ENCODE measurements at regions not wholly inside any gene's neighbourhood (a gene's known extent, or its start where the extent isn't known, plus 50 kb on each side); places are given as distances from the start of the nearest gene placed in this dataset.

GRCh38 chr1:106278716-106279115 is 777.8 kb upstream of the PRMT6 start:
- no peak for TF ChIP-seq CTCF (IDR thresholded peaks at IDR 0.05; ENCODE audit: insufficient read depth, low read length, poor library complexity, severe bottlenecking)
- DNase-seq (ENCODE audit: low read depth): no peak

GRCh38 chr1:106289265-106289928 is 767.1 kb upstream of the PRMT6 start:
- no peak for DNase-seq (ENCODE audit: low read depth)
- no peaks in the 10 kb centered on the region for H3K36me3 ChIP-seq (ENCODE audit: control insufficient read depth, insufficient read depth, low read length)
- TF ChIP-seq CTCF (IDR thresholded peaks at IDR 0.05; ENCODE audit: insufficient read depth, low read length, poor library complexity, severe bottlenecking): no peak
- no peaks in the 10 kb centered on the region for H3K27me3 ChIP-seq (ENCODE audit: control insufficient read depth, insufficient read depth, low read length)
- no peak overlapping the region for H3K4me3 ChIP-seq (ENCODE audit: low read depth, low read length)

More at GRCh38 chr1:106278716-106279115, 777.8 kb upstream of the PRMT6 start:
- Histone ChIP-seq H3K36me3 (ENCODE audit: control insufficient read depth, insufficient read depth, low read length) (no peaks in the 10 kb centered on the region), H3K27me3 (ENCODE audit: control insufficient read depth, insufficient read depth, low read length) (no peaks in the 10 kb centered on the region), H3K4me3 (ENCODE audit: low read depth, low read length) (no peak overlapping the region)

GRCh38 chr1:106290805-106291501 is 765.5 kb upstream of the PRMT6 start:
- no peak for TF ChIP-seq CTCF (IDR thresholded peaks at IDR 0.05; ENCODE audit: insufficient read depth, low read length, poor library complexity, severe bottlenecking)
- no peaks in the 10 kb centered on the region for H3K27me3 ChIP-seq (ENCODE audit: control insufficient read depth, insufficient read depth, low read length)
- no peak overlapping the region for H3K4me3 ChIP-seq (ENCODE audit: low read depth, low read length)
- DNase-seq (ENCODE audit: low read depth): no peak
- no peaks in the 10 kb centered on the region for H3K36me3 ChIP-seq (ENCODE audit: control insufficient read depth, insufficient read depth, low read length)

- H3K36me3 ChIP-seq (ENCODE audit: control insufficient read depth, insufficient read depth, low read length): no peaks in the 10 kb centered on the region
- no peak for DNase-seq (ENCODE audit: low read depth)
- H3K4me3 ChIP-seq (ENCODE audit: low read depth, low read length): no peak overlapping the region
- TF ChIP-seq CTCF (IDR thresholded peaks at IDR 0.05; ENCODE audit: insufficient read depth, low read length, poor library complexity, severe bottlenecking): no peak
- no peaks in the 10 kb centered on the region for H3K27me3 ChIP-seq (ENCODE audit: control insufficient read depth, insufficient read depth, low read length)
These were observed 764.3 kb upstream of the PRMT6 start for GRCh38 chr1:106292130-106292529.

GRCh38 chr1:106296431-106296830 is 760.0 kb upstream of the PRMT6 start:
- DNase-seq (ENCODE audit: low read depth): no peak
- H3K4me3 ChIP-seq (ENCODE audit: low read depth, low read length): no peak overlapping the region
- TF ChIP-seq CTCF (IDR thresholded peaks at IDR 0.05; ENCODE audit: insufficient read depth, low read length, poor library complexity, severe bottlenecking): no peak

More at GRCh38 chr1:106296431-106296830, 760.0 kb upstream of the PRMT6 start:
- Histone ChIP-seq H3K27me3 (ENCODE audit: control insufficient read depth, insufficient read depth, low read length) (no peaks in the 10 kb centered on the region), H3K36me3 (ENCODE audit: control insufficient read depth, insufficient read depth, low read length) (no peaks in the 10 kb centered on the region)
